ENCODE measurements at regions not wholly inside any gene's neighbourhood (a gene's known extent, or its start where the extent isn't known, plus 50 kb on each side); places are given as distances from the start of the nearest gene placed in this dataset.

DNA sequence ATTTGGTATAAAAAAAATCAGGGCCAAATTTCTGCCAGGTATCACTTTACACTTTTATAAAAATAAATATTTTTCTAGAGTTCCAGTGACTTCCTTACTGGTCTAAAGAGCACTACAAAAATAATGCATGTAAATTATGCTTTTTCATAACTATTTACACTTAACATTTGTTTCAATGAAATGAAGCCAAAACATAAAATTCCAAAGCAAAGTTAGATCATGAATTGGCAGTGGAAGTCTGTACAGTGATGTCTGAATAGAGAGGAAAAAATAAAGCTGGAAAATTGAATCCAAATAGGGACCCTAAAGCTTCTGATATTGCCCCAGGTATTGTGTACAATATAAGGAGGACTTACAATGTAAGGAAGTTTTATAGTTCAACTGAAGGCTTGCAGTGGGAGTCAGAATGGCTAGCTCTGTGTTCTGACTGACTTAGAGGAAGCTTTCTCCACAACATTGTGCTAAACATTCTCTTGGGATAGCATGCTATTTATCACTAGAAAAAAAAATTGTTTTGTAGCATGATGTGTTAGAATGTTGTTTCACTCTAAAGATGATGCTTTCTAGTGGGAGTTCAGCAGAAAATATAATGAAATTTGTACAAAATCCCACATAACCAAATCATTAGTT is 288.2 kb upstream of the UGT8 start:
- TF ChIP-seq POLR2AphosphoS5 (IDR thresholded peaks at IDR 0.05; ENCODE audit: low read depth, low read length) (no peak), POLR2A (IDR thresholded peaks at IDR 0.05; ENCODE audit: low read depth, low read length) (no peak), POU2F2 (IDR thresholded peaks at IDR 0.05; ENCODE audit: low read depth, low read length) (no peak), TAF1 (IDR thresholded peaks at IDR 0.05; ENCODE audit: low read depth, low read length) (no peak)

Measured in GM12891 (cell line).